Caco-2 (cell line): ENCODE measurements at regions not wholly inside any gene's neighbourhood (a gene's known extent, or its start where the extent isn't known, plus 50 kb on each side); places are given as distances from the start of the nearest gene placed in this dataset.

ENCODE experiments used
- BruUV-seq: library from RNA; stranded (reverse); fragments of 400-500 nt; replicated peaks from 2 replicates; lab custom pipeline; 2021; lab: Mats Ljungman, UMichigan
- CTCF ChIA-PET: fragments of 300-600 bp; sonication (Branson Sonifier 250); formaldehyde crosslinking; loops from one replicate; lab custom pipeline; 2022; ENCODE audit warnings: antibody characterized with exemption; lab: Charles Lee
- POLR2A ChIA-PET: fragments of 300-600 bp; sonication (Branson Sonifier 250); formaldehyde crosslinking; loops from one replicate; lab custom pipeline; 2022; ENCODE audit warnings: antibody characterized with exemption; lab: Charles Lee
- DNase-seq, 2 experiments: peaks; one replicate each; pipeline versions ENCODE4 v3.0.0 to v3.0.0-alpha.2; 2020 to 2022
- H3K27me3 ChIP-seq: replicated peaks from 2 replicates; pipeline ENCODE4 v1.6.0; 2011; ENCODE audit warnings: low read length; ENCODE audit not compliant: control insufficient read depth, insufficient read depth
- H3K36me3 ChIP-seq: 2 replicates; pipeline ENCODE4 v1.5.1; 2011; ENCODE audit warnings: low read length; ENCODE audit not compliant: control insufficient read depth, insufficient read depth
- H3K4me1 ChIP-seq: fragments of 250-450 bp; sonication (Bioruptor Pico); 2 replicates; pipeline ENCODE4 v1.5.1; 2020; ENCODE audit warnings: mild to moderate bottlenecking
- H3K4me3 ChIP-seq: 2 replicates; pipeline ENCODE4 v1.5.1; 2011; ENCODE audit warnings: low read depth, mild to moderate bottlenecking, control low read depth, low read length
- H3K9me3 ChIP-seq: fragments of 250-450 bp; sonication (Bioruptor Pico); 2 replicates; pipeline ENCODE4 v1.5.1; 2020; ENCODE audit warnings: mild to moderate bottlenecking, moderate library complexity
- H3K27ac Mint-ChIP-seq: one replicate; pipeline ENCODE4 v1.8.0; 2022; ENCODE audit warnings: mixed read lengths; ENCODE audit not compliant: unreplicated experiment
- H3K27me3 Mint-ChIP-seq: one replicate; pipeline ENCODE4 v1.8.0; 2022; ENCODE audit warnings: mixed read lengths; ENCODE audit not compliant: insufficient read depth, unreplicated experiment
- H3K36me3 Mint-ChIP-seq: one replicate; pipeline ENCODE4 v1.8.0; 2022; ENCODE audit warnings: mild to moderate bottlenecking, mixed read lengths; ENCODE audit not compliant: insufficient read depth, unreplicated experiment
- H3K4me1 Mint-ChIP-seq: one replicate; pipeline ENCODE4 v1.8.0; 2022; ENCODE audit warnings: low read depth, mixed read lengths; ENCODE audit not compliant: unreplicated experiment
- H3K4me3 Mint-ChIP-seq: one replicate; pipeline ENCODE4 v1.8.0; 2022; ENCODE audit warnings: mild to moderate bottlenecking, moderate library complexity, mixed read lengths; ENCODE audit not compliant: unreplicated experiment
- H3K9me3 Mint-ChIP-seq: one replicate; pipeline ENCODE4 v1.8.0; 2022; ENCODE audit warnings: mixed read lengths; ENCODE audit not compliant: unreplicated experiment
- intact Hi-C: fragments of 100-400 bp; cut with micrococcal nuclease; formaldehyde crosslinking; loops from one replicate; pipeline ENCODE4 v1.10.0; 2022; ENCODE audit not compliant: unreplicated experiment
- TF ChIP-seq, protein P1 (sequence below), 2 experiments: fragments of 200-600 bp in 1 of 2; IDR thresholded peaks; 1 replicate in 1 of 2; 2 replicates in 1 of 2; pipeline versions ENCODE4 v1.5.1 to v1.8.0; 2011 to 2022; ENCODE audit warnings: antibody characterized with exemption in 1 of 2, control low read depth in 1 of 2, inconsistent platforms in 1 of 2, low read depth in 1 of 2, low read length in 1 of 2, mild to moderate bottlenecking in 1 of 2, moderate library complexity in 1 of 2; ENCODE audit not compliant: insufficient read depth in 1 of 2, severe bottlenecking in 1 of 2, unreplicated experiment in 1 of 2

GRCh38 chr7:94294471-94295131, 100.1 kb upstream of the COL1A2 start:
- no peaks in the 10 kb centered on the region for H3K9me3 Mint-ChIP-seq
- H3K27me3 Mint-ChIP-seq = peaks cover 5% of the 10 kb centered on the region
- ChIA-PET CTCF (interaction anchor here (5.3 kb wide), 1 partner anchor 100 kb away, joined by 56 read pairs; the partner anchor contains the start of gene COL1A2), POLR2A (no interaction called here)
- H3K4me3 ChIP-seq = no peak overlapping the region
- no peaks in the 10 kb centered on the region for H3K9me3 ChIP-seq
- H3K27me3 ChIP-seq = no peaks in the 10 kb centered on the region
- no peaks in the 10 kb centered on the region for H3K36me3 ChIP-seq
- 0 out of 2 replicates have a peak, but pooled peaks cover 2% of the 10 kb centered on the region for H3K4me1 ChIP-seq
- no peaks in the 10 kb centered on the region for H3K4me1 Mint-ChIP-seq
- intact Hi-C loops = loop anchor here (1.0 to 10.0 kb wide), 2 partner anchors 101 to 1180 kb away; no protein-coding TSS in a partner anchor
- TF ChIP-seq, protein P1, sequence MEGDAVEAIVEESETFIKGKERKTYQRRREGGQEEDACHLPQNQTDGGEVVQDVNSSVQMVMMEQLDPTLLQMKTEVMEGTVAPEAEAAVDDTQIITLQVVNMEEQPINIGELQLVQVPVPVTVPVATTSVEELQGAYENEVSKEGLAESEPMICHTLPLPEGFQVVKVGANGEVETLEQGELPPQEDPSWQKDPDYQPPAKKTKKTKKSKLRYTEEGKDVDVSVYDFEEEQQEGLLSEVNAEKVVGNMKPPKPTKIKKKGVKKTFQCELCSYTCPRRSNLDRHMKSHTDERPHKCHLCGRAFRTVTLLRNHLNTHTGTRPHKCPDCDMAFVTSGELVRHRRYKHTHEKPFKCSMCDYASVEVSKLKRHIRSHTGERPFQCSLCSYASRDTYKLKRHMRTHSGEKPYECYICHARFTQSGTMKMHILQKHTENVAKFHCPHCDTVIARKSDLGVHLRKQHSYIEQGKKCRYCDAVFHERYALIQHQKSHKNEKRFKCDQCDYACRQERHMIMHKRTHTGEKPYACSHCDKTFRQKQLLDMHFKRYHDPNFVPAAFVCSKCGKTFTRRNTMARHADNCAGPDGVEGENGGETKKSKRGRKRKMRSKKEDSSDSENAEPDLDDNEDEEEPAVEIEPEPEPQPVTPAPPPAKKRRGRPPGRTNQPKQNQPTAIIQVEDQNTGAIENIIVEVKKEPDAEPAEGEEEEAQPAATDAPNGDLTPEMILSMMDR (IDR thresholded peaks at IDR 0.05; ENCODE audit: insufficient read depth in 1 of 2, low read depth in 1 of 2, low read length in 1 of 2, severe bottlenecking in 1 of 2, unreplicated experiment in 1 of 2) = no peak
- no peaks in the 10 kb centered on the region for H3K36me3 Mint-ChIP-seq
- H3K4me3 Mint-ChIP-seq = no peak overlapping the region
- H3K27ac Mint-ChIP-seq = no peak overlapping the region
- DNase-seq = no peak
- BruUV-seq = no TSS peak

- Histone ChIP-seq H3K36me3 (no peaks in the 10 kb centered on the region), H3K27me3 (no peaks in the 10 kb centered on the region), H3K4me3 (no peak overlapping the region), H3K4me1 (peaks cover 12% of the 10 kb centered on the region), H3K9me3 (no peaks in the 10 kb centered on the region)
- POLR2A ChIA-PET = no interaction called here
- Mint-ChIP-seq H3K9me3 (no peaks in the 10 kb centered on the region), H3K27ac (no peak overlapping the region), H3K4me1 (peaks cover 7% of the 10 kb centered on the region), H3K36me3 (no peaks in the 10 kb centered on the region), H3K4me3 (no peak overlapping the region), H3K27me3 (peaks cover 5% of the 10 kb centered on the region)
- intact Hi-C loops = loop anchor here (1.0 to 10.0 kb wide), 2 partner anchors 99 to 1179 kb away; no protein-coding TSS in a partner anchor
- no TSS peak for BruUV-seq
- DNase-seq = peak in 1 of 2 experiments; percentile 6
- TF ChIP-seq, protein P1 (IDR thresholded peaks at IDR 0.05; ENCODE audit: insufficient read depth in 1 of 2, low read depth in 1 of 2, low read length in 1 of 2, severe bottlenecking in 1 of 2, unreplicated experiment in 1 of 2) = peak; percentile 30 to 57
- CTCF ChIA-PET = interaction anchor here (0.8 to 5.3 kb wide), 2 partner anchors 50 to 99 kb away, joined by 3 to 56 read pairs; partner anchors contain the start of gene COL1A2
Measured at GRCh38 chr7:94295850-94296249, 98.8 kb upstream of the COL1A2 start.

DNA sequence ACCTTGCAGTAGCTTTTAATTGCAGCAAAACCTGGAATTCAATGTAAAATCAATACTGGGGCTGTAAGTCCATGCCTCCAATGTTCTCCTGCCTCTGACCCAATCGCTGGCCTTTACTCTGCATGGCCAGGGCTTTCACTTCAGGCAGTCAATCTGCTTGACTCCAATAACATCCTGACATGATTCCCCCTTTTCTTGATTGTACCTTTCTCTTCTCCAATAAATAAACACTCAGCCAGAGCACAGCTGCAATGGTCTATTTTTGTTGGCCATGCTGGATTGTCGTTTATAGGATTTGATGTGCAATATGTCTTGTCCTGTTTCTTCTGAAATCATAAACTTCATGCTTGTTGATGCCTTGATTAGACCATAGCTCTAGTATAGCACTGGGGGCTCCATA, 97.8 kb upstream of the COL1A2 start:
- CTCF ChIA-PET = interaction anchor here (0.7 to 5.3 kb wide), 3 partner anchors 8 to 1065 kb away, joined by 3 to 56 read pairs (median 5); partner anchors contain the start of gene COL1A2
- TF ChIP-seq, protein P1 (IDR thresholded peaks at IDR 0.05; ENCODE audit: insufficient read depth in 1 of 2, low read depth in 1 of 2, low read length in 1 of 2, severe bottlenecking in 1 of 2, unreplicated experiment in 1 of 2) = no peak
- H3K4me3 ChIP-seq = no peak overlapping the region
- DNase-seq = no peak
- BruUV-seq = no TSS peak
- intact Hi-C loops = loop anchor here (10.0 kb wide), 1 partner anchor 1178 kb away; no protein-coding TSS in a partner anchor
- Mint-ChIP-seq H3K27me3 (peaks cover 1% of the 10 kb centered on the region), H3K27ac (no peak overlapping the region), H3K9me3 (no peaks in the 10 kb centered on the region), H3K4me1 (peaks cover 16% of the 10 kb centered on the region), H3K36me3 (no peaks in the 10 kb centered on the region), H3K4me3 (no peak overlapping the region)
- POLR2A ChIA-PET = no interaction called here
- H3K4me1 ChIP-seq = peaks cover 22% of the 10 kb centered on the region
- H3K27me3 ChIP-seq = no peaks in the 10 kb centered on the region
- H3K9me3 ChIP-seq = no peaks in the 10 kb centered on the region
- no peaks in the 10 kb centered on the region for H3K36me3 ChIP-seq
